ENCODE measurements at regions not wholly inside any gene's neighbourhood (a gene's known extent, or its start where the extent isn't known, plus 50 kb on each side); places are given as distances from the start of the nearest gene placed in this dataset.

DNA sequence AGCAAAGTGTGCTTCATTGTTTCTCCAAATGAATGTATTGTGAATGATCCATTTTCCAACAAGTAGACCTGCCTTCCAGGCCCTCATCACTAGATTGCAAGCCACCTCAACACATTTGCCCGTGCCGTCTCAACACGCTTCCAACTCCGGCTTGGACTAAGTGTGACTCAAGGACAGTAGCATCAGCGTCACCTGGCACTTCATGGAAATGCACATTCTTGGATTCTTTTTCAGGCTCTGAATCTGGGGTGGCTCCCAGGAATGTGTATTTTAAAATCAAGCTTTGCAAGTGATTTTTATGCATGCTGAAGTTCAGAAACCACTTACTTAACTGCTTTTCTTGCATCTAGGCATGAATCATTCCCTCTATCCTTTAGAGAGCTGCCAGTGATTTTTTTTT is 129.6 kb upstream of the EEF1E1 start:
- TF ChIP-seq ZNF274 (IDR thresholded peaks at IDR 0.05; ENCODE audit: low read depth, low read length) (no peak), YY1 (IDR thresholded peaks at IDR 0.05; ENCODE audit: insufficient read depth, insufficient read length) (no peak), SUZ12 (IDR thresholded peaks at IDR 0.05; ENCODE audit: extremely low read depth, insufficient read depth, insufficient read length) (no peak)

Measured in NT2/D1 (cell line).